H54 (cell line): ENCODE measurements at regions not wholly inside any gene's neighbourhood (a gene's known extent, or its start where the extent isn't known, plus 50 kb on each side); places are given as distances from the start of the nearest gene placed in this dataset.
"Not testable (repeated sequence)": the region's sequence is repeated elsewhere in the genome, so short reads cannot be mapped to it uniquely, and the experiment has no call there.

ENCODE experiments used
- DNase-seq: peaks from one replicate; pipeline ENCODE4 v3.0.0; 2011; ENCODE audit warnings: low spot score, mixed read lengths; ENCODE audit not compliant: insufficient read length
- FAIRE-seq: peaks from 3 replicates; lab custom pipeline; 2011; peaks lifted over from hg19 to GRCh38; lab: Jason Lieb, UNC
- POLR2A ChIP-seq: IDR thresholded peaks from 2 replicates; pipeline ENCODE4 v1.6.1; 2011; ENCODE audit warnings: low read depth, mild to moderate bottlenecking, low read length

- no peak for FAIRE-seq
- DNase-seq, result no peak
- no peak for TF ChIP-seq POLR2A
Observed at GRCh38 chr12:33892425-33892824, 129.9 kb upstream of the ALG10 start.

GRCh38 chr12:33920460-33920859, 101.8 kb upstream of the ALG10 start:
- not testable (repeated sequence) for DNase-seq, FAIRE-seq

GRCh38 chr12:33926095-33926494, 96.2 kb upstream of the ALG10 start:
- TF ChIP-seq POLR2A, result no peak
- DNase-seq, result no peak
- FAIRE-seq, result no peak

GRCh38 chr12:33937669-33938068, 84.6 kb upstream of the ALG10 start:
- not testable (repeated sequence) for DNase-seq, FAIRE-seq

- DNase-seq (no peak), FAIRE-seq (no peak)
- TF ChIP-seq POLR2A, result no peak
Observed at GRCh38 chr12:33942172-33942571, 80.1 kb upstream of the ALG10 start.

GRCh38 chr12:33944703-33945437, 77.4 kb upstream of the ALG10 start:
- FAIRE-seq (no peak), DNase-seq (no peak)
- no peak for TF ChIP-seq POLR2A

- no peak for DNase-seq
- FAIRE-seq, result no peak
- no peak for TF ChIP-seq POLR2A
Observed at GRCh38 chr12:33945438-33945784, 76.9 kb upstream of the ALG10 start.

- DNase-seq, result not testable (repeated sequence)
Observed at GRCh38 chr12:33966219-33966618, 56.1 kb upstream of the ALG10 start.

GRCh38 chr12:33967760-33968159, 54.5 kb upstream of the ALG10 start:
- no peak for TF ChIP-seq POLR2A
- FAIRE-seq, result no peak
- no peak for DNase-seq

More at GRCh38 chr12:33966219-33966618, 56.1 kb upstream of the ALG10 start:
- FAIRE-seq, result not testable (repeated sequence)
